Fibroblast of villous mesenchyme (primary cell): ENCODE measurements at regions not wholly inside any gene's neighbourhood (a gene's known extent, or its start where the extent isn't known, plus 50 kb on each side); places are given as distances from the start of the nearest gene placed in this dataset.
"Not testable (repeated sequence)": the region's sequence is repeated elsewhere in the genome, so short reads cannot be mapped to it uniquely, and the experiment has no call there.

Experiments
- DNase-seq: peaks from one replicate; pipeline ENCODE4 v3.0.0-alpha.2; 2010; ENCODE audit warnings: low read depth
- H3K4me3 ChIP-seq: 2 replicates; pipeline ENCODE4 v1.5.1; 2011; ENCODE audit warnings: low read depth, mild to moderate bottlenecking, low read length
- TF ChIP-seq, protein P1 (sequence below): IDR thresholded peaks from 2 replicates; pipeline ENCODE4 v1.5.1; 2012; ENCODE audit warnings: low read depth, mild to moderate bottlenecking, low read length; ENCODE audit not compliant: insufficient read depth

DNA sequence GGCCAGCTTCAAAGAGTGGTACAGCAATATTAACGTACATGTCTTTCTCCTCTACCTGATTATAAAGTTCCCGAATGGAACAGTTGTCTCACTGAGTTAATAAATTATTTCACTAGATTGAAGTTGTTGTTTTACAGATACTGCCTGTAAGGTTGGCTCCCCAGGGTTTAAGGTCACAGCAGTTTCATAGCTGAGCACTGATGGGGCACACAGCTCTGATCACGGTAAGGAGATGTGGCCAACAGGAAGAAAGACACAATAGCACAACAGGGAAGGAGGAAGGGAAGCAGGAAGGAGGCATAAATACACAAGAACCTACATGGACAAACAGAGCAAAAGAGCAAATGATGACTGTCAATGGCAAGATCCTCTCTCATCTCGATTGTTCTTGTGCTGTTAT is 215.6 kb downstream of the WNT5A start:
- TF ChIP-seq, protein P1, sequence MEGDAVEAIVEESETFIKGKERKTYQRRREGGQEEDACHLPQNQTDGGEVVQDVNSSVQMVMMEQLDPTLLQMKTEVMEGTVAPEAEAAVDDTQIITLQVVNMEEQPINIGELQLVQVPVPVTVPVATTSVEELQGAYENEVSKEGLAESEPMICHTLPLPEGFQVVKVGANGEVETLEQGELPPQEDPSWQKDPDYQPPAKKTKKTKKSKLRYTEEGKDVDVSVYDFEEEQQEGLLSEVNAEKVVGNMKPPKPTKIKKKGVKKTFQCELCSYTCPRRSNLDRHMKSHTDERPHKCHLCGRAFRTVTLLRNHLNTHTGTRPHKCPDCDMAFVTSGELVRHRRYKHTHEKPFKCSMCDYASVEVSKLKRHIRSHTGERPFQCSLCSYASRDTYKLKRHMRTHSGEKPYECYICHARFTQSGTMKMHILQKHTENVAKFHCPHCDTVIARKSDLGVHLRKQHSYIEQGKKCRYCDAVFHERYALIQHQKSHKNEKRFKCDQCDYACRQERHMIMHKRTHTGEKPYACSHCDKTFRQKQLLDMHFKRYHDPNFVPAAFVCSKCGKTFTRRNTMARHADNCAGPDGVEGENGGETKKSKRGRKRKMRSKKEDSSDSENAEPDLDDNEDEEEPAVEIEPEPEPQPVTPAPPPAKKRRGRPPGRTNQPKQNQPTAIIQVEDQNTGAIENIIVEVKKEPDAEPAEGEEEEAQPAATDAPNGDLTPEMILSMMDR = no peak
- no peak for DNase-seq
- H3K4me3 ChIP-seq = no peak overlapping the region

DNA sequence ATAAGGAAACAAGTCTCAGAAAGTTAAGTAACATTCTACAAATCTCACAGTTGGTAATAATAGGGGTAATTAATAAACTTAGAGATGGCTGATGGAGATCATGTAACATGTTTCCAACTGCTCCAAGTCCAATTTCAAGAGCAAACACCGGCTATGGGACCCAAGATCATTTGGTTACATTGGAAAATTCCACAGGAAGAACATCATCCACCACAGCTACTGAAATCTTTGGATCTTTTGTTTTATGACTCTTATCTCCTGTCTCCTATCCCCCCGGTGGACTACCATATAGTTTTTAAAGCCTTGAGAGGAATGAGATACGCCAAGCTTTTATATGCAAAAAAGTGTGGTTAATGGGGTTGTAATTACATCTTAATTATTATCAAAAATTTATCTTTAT is 216.1 kb downstream of the WNT5A start:
- peak; percentile 50 for DNase-seq
- no peak overlapping the region for H3K4me3 ChIP-seq
- TF ChIP-seq, protein P1 = no peak

DNA sequence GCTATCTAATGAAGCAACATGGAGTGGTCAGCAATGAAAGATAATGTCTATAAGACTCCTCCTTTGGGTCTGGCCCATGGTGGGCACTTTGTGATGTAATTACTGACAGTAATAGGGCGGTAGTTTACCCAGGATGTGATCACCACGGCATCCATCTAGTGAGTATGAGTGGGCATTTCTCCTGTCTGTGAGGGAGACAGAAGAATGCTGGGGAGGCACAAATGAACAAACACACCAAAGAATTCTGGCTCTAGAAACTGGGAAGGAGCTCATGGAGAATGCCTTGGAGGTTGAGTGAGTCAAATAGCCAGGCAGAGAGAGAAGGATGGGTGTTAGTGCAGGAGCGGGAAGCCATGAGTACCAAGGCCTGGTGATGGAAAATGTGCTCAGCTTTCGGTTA is 217.5 kb downstream of the WNT5A start:
- DNase-seq = no peak
- TF ChIP-seq, protein P1 = no peak
- no peak overlapping the region for H3K4me3 ChIP-seq

DNA sequence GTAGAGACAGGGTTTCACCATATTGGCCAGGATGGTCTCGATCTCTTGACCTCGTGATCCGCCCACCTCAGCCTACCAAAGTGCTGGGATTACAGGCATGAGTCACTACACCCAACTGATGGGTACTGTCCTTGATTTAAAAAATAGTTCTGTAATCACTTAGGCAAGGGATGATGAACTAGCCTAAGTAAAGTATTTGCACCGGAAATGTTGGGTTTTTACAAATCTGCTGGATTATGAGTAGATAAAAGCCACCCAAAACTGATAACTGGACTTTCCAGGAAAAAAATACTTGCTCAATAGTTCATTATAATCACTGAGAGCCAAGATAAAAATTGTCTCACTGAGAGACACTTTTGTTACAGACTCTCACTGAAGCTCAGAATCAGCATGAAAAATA is 218.0 kb downstream of the WNT5A start:
- peak; percentile 83 for DNase-seq
- TF ChIP-seq, protein P1 = no peak

DNA sequence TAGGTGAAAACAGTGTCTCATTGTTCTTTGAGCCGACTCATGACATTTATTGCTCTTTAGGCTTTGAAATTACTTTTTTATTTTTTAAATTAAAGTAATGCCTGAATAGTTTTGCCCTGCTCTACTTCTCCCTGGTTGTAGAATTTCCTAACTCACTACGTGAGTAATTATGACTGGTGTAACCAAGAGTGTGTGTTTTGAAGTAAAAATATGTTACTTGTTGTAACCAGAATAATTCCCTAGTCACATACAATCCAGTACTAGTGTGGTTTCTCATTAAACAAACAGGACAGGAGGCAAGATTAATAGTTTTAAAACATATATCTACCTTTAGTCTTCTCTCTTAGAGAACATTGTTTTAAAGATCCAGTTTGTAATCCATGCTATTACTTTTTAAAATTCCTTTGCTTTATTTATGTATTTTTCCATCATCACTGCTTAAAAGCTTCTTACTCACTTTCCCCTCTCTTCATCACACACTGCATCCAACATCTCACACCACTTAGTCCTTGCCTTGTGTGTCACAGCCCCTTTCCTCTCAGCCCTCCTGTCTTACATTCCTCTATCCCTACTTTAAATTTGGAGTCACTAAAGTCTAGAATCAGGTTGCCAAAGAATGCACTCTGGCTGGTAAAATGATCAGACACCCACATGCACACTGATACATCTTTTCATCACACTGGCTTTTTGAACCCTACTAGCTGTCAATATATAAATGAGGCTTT is 219.7 kb downstream of the WNT5A start:
- no peak overlapping the region for H3K4me3 ChIP-seq
- TF ChIP-seq, protein P1 = no peak
- peak; percentile 44 for DNase-seq

More for the DNA sequence above, 218.0 kb downstream of the WNT5A start:
- H3K4me3 ChIP-seq = no peak overlapping the region

DNA sequence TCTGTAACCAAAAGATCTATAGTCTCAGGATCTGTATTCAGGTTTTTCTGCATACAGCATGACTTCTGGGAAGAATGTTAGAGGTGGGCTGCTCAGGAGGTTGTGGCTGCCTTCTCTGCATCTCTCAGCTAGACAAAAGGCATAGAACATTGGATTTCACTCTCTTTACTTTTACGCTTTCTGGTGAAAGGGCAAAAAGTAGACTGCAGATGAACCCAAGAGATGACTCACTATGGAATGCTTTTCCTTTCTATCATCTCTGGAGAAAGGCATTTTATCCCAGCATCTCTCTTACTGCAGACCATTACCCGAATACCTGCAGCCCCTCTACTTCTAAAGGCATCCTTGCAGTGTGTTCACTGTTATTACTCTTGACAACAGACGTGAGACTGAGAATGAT is 222.2 kb downstream of the WNT5A start:
- no peak overlapping the region for H3K4me3 ChIP-seq
- no peak for DNase-seq
- TF ChIP-seq, protein P1 = no peak

DNA sequence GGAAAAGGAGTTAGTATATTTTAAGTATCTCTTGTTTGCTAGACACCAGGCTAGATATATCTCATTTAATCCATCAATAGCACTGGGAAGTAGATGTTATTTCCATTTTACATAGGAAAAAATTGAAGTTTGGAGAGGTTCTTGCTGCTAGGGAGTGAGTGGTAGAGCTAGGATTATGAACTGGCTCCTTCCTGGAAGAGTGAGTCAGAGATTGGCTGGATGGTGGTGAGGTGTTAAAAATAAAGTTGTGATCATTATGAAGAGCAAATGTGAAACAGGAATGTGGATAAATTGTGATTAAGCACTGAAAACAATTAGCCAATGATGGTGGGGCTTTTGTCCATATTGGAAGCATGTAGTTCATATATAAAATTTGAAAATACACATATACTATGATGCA is 234.2 kb downstream of the WNT5A start:
- no peak for DNase-seq
- TF ChIP-seq, protein P1 = no peak
- H3K4me3 ChIP-seq = no peak overlapping the region

DNA sequence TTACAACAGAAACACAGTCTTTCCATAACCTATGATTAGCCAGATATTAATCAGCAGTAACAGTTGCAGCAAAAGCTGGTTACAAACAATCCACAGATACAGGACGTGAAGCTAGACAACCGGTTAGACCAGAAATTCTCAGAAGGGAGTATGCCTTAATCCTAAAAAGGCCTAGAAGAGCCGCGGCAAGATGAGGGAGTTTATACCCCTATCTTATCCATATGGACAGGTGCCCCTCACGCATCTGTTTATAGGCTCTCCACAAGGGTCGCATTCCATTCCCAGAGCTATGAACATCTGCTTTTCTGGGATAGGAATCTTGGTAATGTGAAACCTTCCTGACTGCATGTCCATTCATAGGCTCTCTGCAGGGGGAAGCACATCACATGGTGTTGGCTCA is 237.9 kb downstream of the WNT5A start:
- not testable (repeated sequence) for DNase-seq, H3K4me3 ChIP-seq
